ENCODE measurements at regions not wholly inside any gene's neighbourhood (a gene's known extent, or its start where the extent isn't known, plus 50 kb on each side); places are given as distances from the start of the nearest gene placed in this dataset.
"Not testable (repeated sequence)": the region's sequence is repeated elsewhere in the genome, so short reads cannot be mapped to it uniquely, and the experiment has no call there.

DNA sequence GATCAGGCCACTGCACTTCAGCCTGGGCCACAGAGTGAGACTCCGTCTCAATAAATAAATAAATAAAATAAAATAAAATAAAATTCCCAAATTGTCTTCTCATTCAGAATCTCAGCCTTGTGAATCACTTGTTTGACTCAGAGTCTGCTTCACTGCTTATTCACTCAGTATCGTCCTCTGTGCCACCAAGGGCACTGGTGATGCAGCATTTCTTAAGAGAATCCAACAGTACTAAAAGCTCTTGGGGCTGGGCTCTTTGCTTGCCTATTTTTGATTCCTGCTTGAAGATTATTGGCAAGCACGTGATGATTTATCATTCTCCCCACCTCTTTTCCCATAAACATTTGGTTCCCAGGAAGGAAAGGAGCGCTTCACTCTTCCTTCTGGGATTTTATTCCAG is 54.8 kb upstream of the HMGB1 start:
- TF ChIP-seq CTCF (IDR thresholded peaks at IDR 0.05; ENCODE audit: insufficient read depth, missing control alignments) = no peak
- DNase-seq (ENCODE audit: insufficient read length, low spot score) = no peak
- no peak for FAIRE-seq

- no peak for FAIRE-seq
- no peak for TF ChIP-seq CTCF (IDR thresholded peaks at IDR 0.05; ENCODE audit: insufficient read depth, missing control alignments)
These were observed 57.5 kb upstream of the HMGB1 start for GRCh38 chr13:30523211-30523610.

DNA sequence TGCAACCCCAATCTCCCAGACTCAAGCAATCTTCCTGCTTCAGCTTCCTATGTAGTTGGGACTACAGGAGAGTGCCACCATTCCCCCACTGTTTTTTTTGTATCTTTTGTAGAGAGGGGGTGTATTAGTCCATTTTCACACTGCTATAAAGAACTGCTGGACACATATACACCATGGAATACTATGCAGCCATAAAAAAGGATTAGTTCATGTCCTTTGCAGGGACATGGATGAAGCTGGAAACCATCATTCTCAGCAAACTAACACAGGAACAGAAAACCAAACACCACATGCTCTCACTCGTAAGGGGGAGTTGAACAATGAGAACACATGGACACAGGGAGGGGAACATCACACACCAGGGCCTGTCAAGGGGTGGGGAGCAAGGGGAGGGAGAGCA is 58.1 kb upstream of the HMGB1 start:
- FAIRE-seq; DNase-seq (ENCODE audit: insufficient read length, low spot score): not testable (repeated sequence)

More at GRCh38 chr13:30523211-30523610, 57.5 kb upstream of the HMGB1 start:
- DNase-seq (ENCODE audit: insufficient read length, low spot score) = no peak

DNA sequence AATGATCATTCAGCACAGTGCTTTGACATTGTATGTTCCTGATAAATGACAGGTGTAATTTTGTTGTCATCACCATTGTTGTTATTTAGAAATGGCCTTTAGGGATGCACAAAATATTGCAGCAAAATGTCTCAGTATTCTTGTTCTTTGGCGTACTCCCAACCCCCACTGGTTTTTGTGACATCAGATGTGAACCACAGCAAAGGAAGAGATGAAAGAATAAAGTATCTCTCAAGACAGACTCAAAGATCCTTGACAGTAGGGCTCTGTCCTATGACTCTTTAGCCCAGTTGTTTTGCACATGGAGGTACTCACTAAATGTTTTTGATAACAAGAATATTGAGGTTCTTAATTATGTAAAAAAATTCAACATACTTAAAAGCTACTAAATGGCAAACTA is 59.5 kb upstream of the HMGB1 start:
- not testable (repeated sequence) for DNase-seq (ENCODE audit: insufficient read length, low spot score)
- FAIRE-seq = peak; percentile 66

DNA sequence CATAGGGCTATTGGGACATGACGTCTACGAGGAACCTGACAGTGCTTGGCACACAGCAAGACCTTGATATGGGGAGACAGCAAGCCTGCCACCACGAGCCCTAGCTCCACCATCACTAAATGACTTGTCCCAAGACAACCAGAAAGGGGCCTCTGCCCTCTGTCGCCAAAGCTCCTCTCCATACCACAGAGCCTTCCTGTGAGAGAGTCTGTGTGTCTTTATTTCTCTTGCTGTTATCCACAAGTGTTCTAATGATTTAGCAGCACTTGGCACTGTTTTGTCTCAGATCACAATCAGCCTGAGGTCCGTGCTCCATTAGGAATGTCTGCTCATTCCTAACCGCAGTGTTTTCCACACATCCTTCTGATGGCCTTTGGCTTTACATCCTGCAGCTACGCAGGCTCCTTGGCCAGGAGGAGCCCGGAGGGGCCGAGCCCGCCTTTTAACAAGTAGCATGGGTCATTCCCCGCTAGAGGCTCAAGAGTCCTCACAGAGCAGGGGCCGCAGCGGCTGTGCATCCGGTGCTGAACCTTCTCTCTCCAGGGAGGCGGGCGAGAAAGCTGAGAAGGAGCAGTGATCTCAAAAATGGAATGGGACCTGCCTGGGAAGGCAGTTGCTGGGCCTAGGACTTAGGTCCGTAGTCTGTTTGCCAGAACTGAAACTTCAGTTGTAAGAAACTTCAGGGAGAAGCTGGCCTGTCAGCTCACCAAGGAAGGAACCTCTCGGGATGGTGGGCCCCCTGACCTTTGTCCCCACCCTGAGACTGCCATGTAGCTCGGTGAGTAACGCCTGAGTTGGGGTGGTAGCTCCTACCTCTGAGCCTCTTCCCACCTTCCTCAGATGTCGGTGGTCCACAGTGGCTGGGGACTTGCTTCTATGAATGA is 61.1 kb upstream of the HMGB1 start:
- FAIRE-seq = no peak
- no peak for TF ChIP-seq CTCF (IDR thresholded peaks at IDR 0.05; ENCODE audit: insufficient read depth, missing control alignments)
- no peak for DNase-seq (ENCODE audit: insufficient read length, low spot score)

DNA sequence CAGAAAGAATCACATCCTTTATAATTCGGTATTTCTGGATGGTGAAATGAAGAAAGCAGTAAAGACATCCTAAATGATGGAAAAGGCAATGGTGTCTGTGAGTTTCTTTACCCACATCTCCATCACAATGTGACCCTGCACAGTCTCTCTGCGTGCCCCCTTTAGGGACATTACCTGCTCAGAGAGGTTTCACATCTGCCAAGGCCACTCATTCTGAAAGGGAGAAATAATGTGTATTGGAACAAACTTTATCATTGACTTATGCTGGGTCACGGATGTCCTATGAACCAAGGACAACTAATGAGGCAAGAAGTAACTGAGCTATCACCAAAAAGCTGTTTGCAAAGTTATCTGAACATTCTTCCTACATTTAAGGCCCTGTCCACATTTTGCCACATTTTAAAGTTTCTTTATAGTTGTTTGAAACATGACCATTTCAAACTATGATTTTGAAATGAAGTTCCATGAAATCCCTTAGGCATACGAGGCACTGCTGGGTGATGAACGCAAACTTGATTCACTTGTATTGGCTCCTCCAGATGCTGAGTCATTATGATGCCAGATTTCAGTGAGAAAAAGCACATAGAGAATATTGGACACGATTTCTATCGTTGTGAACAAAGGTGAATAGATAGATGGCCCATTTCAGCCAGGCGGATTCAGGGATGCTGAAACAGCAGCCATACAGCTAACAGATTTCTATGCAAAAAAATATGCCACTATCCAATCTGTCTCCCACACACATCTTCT is 63.5 kb upstream of the HMGB1 start:
- no peak for DNase-seq (ENCODE audit: insufficient read length, low spot score)
- no peak for TF ChIP-seq CTCF (IDR thresholded peaks at IDR 0.05; ENCODE audit: insufficient read depth, missing control alignments)
- no peak for FAIRE-seq

DNA sequence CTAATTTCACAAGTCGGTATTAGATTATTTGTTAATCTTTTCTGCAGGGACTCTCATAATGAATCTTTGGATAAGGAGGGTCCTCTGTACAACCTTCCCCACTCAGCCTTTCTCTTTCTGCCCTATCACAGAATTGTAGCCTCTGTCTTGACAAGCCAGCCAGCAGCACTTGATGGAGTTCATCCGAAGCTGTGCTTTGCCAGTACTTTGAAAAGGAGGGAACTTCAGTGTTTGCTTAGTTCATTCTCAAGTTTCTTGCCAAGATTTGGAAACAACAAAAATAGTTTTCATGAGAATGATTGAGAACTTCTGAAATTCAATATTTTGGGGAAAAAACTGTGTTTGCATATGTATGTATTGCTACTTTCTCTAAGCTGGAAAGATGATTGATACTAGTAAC is 69.3 kb upstream of the HMGB1 start:
- no peak for TF ChIP-seq CTCF (IDR thresholded peaks at IDR 0.05; ENCODE audit: insufficient read depth, missing control alignments)
- FAIRE-seq (no peak), DNase-seq (ENCODE audit: insufficient read length, low spot score) (no peak)

GRCh38 chr13:30545320-30545719 is 72.4 kb upstream of the USPL1 start:
- no peak for FAIRE-seq
- TF ChIP-seq CTCF (IDR thresholded peaks at IDR 0.05; ENCODE audit: insufficient read depth, missing control alignments) = no peak
- no peak for DNase-seq (ENCODE audit: insufficient read length, low spot score)

DNA sequence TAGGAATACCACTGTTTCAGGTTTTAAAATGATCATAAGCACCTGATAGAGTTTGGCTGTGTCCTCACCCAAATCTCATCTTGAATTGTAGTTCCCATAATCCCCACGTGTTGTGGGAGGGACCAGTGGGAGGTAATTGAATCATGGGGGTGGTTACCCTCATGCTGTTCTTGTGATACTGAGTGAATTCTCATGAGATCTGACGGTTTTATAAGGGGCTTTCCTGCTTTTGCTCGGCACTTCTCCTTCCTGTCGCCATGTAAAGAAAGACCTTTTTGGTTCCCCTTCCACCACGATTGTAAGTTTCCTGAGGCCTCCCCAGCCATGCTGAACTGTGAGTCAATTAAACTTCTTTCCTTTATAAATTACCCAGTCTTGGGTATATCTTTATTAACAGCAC is 69.7 kb upstream of the USPL1 start:
- not testable (repeated sequence) for FAIRE-seq; DNase-seq (ENCODE audit: insufficient read length, low spot score)

All from D721Med (cell line).